ENCODE measurements at regions not wholly inside any gene's neighbourhood (a gene's known extent, or its start where the extent isn't known, plus 50 kb on each side); places are given as distances from the start of the nearest gene placed in this dataset.

- no peak for TF ChIP-seq CTCF (IDR thresholded peaks at IDR 0.05; ENCODE audit: low read depth, low read length)
- no peaks in the 10 kb centered on the region for H3K9me3 ChIP-seq (ENCODE audit: severe bottlenecking)
- no peak for DNase-seq
Measured at GRCh38 chr14:39948235-39948634, 516.0 kb upstream of the FBXO33 start.

GRCh38 chr14:39946807-39947206, 514.6 kb upstream of the FBXO33 start:
- Histone ChIP-seq H3K9me3 (ENCODE audit: severe bottlenecking) (no peaks in the 10 kb centered on the region), H3K27ac (no peak overlapping the region), H3K4me3 (ENCODE audit: low read depth, low read length) (no peak overlapping the region), H3K36me3 (no peaks in the 10 kb centered on the region), H3K27me3 (ENCODE audit: insufficient read depth, low read depth, severe bottlenecking) (peaks cover 23% of the 10 kb centered on the region)
- TF ChIP-seq CTCF (IDR thresholded peaks at IDR 0.05; ENCODE audit: low read depth, low read length): no peak
- no peak for DNase-seq

More at GRCh38 chr14:39948235-39948634, 516.0 kb upstream of the FBXO33 start:
- Histone ChIP-seq H3K4me3 (ENCODE audit: low read depth, low read length) (no peak overlapping the region), H3K36me3 (no peaks in the 10 kb centered on the region), H3K27me3 (ENCODE audit: insufficient read depth, low read depth, severe bottlenecking) (peaks cover 25% of the 10 kb centered on the region), H3K27ac (no peak overlapping the region)

GRCh38 chr14:39939023-39939422, 506.8 kb upstream of the FBXO33 start:
- peaks cover 3% of the 10 kb centered on the region for H3K27me3 ChIP-seq (ENCODE audit: insufficient read depth, low read depth, severe bottlenecking)
- no peak overlapping the region for H3K4me3 ChIP-seq (ENCODE audit: low read depth, low read length)
- no peak overlapping the region for H3K27ac ChIP-seq
- no peak for TF ChIP-seq CTCF (IDR thresholded peaks at IDR 0.05; ENCODE audit: low read depth, low read length)
- H3K36me3 ChIP-seq: no peaks in the 10 kb centered on the region
- no peaks in the 10 kb centered on the region for H3K9me3 ChIP-seq (ENCODE audit: severe bottlenecking)
- no peak for DNase-seq

GRCh38 chr14:39912192-39913100, 480.2 kb upstream of the FBXO33 start:
- Histone ChIP-seq H3K36me3 (no peaks in the 10 kb centered on the region), H3K27me3 (ENCODE audit: insufficient read depth, low read depth, severe bottlenecking) (peaks cover 32% of the 10 kb centered on the region), H3K27ac (no peak overlapping the region), H3K4me3 (ENCODE audit: low read depth, low read length) (no peak overlapping the region), H3K9me3 (ENCODE audit: severe bottlenecking) (no peaks in the 10 kb centered on the region)
- TF ChIP-seq CTCF (IDR thresholded peaks at IDR 0.05; ENCODE audit: low read depth, low read length): no peak
- DNase-seq: no peak

- H3K9me3 ChIP-seq (ENCODE audit: severe bottlenecking): peaks cover 2% of the 10 kb centered on the region
- no peak for TF ChIP-seq CTCF (IDR thresholded peaks at IDR 0.05; ENCODE audit: low read depth, low read length)
- no peak overlapping the region for H3K27ac ChIP-seq
- DNase-seq: no peak
- H3K27me3 ChIP-seq (ENCODE audit: insufficient read depth, low read depth, severe bottlenecking): peaks cover 5% of the 10 kb centered on the region
- H3K36me3 ChIP-seq: no peaks in the 10 kb centered on the region
- no peak overlapping the region for H3K4me3 ChIP-seq (ENCODE audit: low read depth, low read length)
Measured at GRCh38 chr14:39897657-39898056, 465.4 kb upstream of the FBXO33 start.

All from WERI-Rb-1 (cell line).